H9 (cell line): ENCODE measurements at regions not wholly inside any gene's neighbourhood (a gene's known extent, or its start where the extent isn't known, plus 50 kb on each side); places are given as distances from the start of the nearest gene placed in this dataset.
"Not testable (repeated sequence)": the region's sequence is repeated elsewhere in the genome, so short reads cannot be mapped to it uniquely, and the experiment has no call there.

Experiments
- DNase-seq: peaks from one replicate; pipeline ENCODE4 v3.0.0-alpha.2; 2017
- H2AFZ ChIP-seq: one replicate; pipeline ENCODE4 v1.6.1; 2013; ENCODE audit warnings: mild to moderate bottlenecking, low read length, control low read depth, moderate library complexity
- H2AK5ac ChIP-seq: 2 replicates; pipeline ENCODE4 v1.6.1; 2013; ENCODE audit warnings: low read length, control low read depth, mixed read lengths; ENCODE audit not compliant: insufficient read length
- H2BK120ac ChIP-seq: one replicate; pipeline ENCODE4 v1.6.1; 2013; ENCODE audit warnings: low read depth, mild to moderate bottlenecking, low read length, control low read depth, inconsistent platforms; ENCODE audit not compliant: poor library complexity, severe bottlenecking
- H2BK12ac ChIP-seq: 2 replicates; pipeline ENCODE4 v1.6.1; 2013; ENCODE audit warnings: low read length, control low read depth, mixed read lengths, low read depth; ENCODE audit not compliant: insufficient read length
- H2BK15ac ChIP-seq: 2 replicates; pipeline ENCODE4 v1.6.1; 2013; ENCODE audit warnings: low read depth, low read length, control low read depth
- H2BK20ac ChIP-seq: one replicate; pipeline ENCODE4 v1.6.1; 2013; ENCODE audit warnings: low read depth, mild to moderate bottlenecking, low read length, control low read depth, inconsistent platforms; ENCODE audit not compliant: poor library complexity, severe bottlenecking
- H2BK5ac ChIP-seq: 2 replicates; pipeline ENCODE4 v1.6.1; 2013; ENCODE audit warnings: low read length, control low read depth, mixed read lengths; ENCODE audit not compliant: insufficient read length
- H3K14ac ChIP-seq: 2 replicates; pipeline ENCODE4 v1.6.1; 2013; ENCODE audit warnings: low read length, control low read depth; ENCODE audit not compliant: insufficient read depth
- H3K18ac ChIP-seq: 2 replicates; pipeline ENCODE4 v1.6.1; 2013; ENCODE audit warnings: low read depth, mild to moderate bottlenecking, mixed read lengths, low read length, control low read depth; ENCODE audit not compliant: insufficient read length
- H3K23ac ChIP-seq: 2 replicates; pipeline ENCODE4 v1.6.1; 2013; ENCODE audit warnings: low read length, control low read depth, mixed read lengths, low read depth; ENCODE audit not compliant: insufficient read length
- H3K23me2 ChIP-seq: 2 replicates; pipeline ENCODE4 v1.6.1; 2013; ENCODE audit warnings: low read depth, mild to moderate bottlenecking, mixed read lengths, low read length, control low read depth; ENCODE audit not compliant: insufficient read length, poor library complexity, severe bottlenecking
- H3K27ac ChIP-seq: 2 replicates; pipeline ENCODE4 v1.5.1; 2013; ENCODE audit warnings: low read length, control low read depth, mixed read lengths, low read depth; ENCODE audit not compliant: insufficient read length
- H3K27me3 ChIP-seq: 2 replicates; pipeline ENCODE4 v1.6.1; 2013; ENCODE audit warnings: low read length, control low read depth, inconsistent platforms; ENCODE audit not compliant: insufficient read depth
- H3K4ac ChIP-seq: 2 replicates; pipeline ENCODE4 v1.6.1; 2013; ENCODE audit warnings: low read depth, mild to moderate bottlenecking, control low read depth, inconsistent platforms, low read length, moderate library complexity
- H3K4me1 ChIP-seq: 2 replicates; pipeline ENCODE4 v1.6.1; 2013; ENCODE audit warnings: low read length, control low read depth, inconsistent platforms; ENCODE audit not compliant: insufficient read depth
- H3K4me2 ChIP-seq: 2 replicates; pipeline ENCODE4 v1.6.1; 2013; ENCODE audit warnings: low read length, control low read depth, mixed read lengths; ENCODE audit not compliant: insufficient read length, insufficient read depth
- H3K56ac ChIP-seq: 2 replicates; pipeline ENCODE4 v1.6.1; 2013; ENCODE audit warnings: low read depth, mild to moderate bottlenecking, mixed read lengths, low read length, control low read depth; ENCODE audit not compliant: insufficient read length
- H3K79me1 ChIP-seq: 2 replicates; pipeline ENCODE4 v1.6.1; 2013; ENCODE audit warnings: low read depth, mild to moderate bottlenecking, moderate library complexity, low read length, control low read depth, inconsistent platforms; ENCODE audit not compliant: insufficient read depth, poor library complexity, severe bottlenecking
- H3K79me2 ChIP-seq: 2 replicates; pipeline ENCODE4 v1.6.1; 2013; ENCODE audit warnings: low read length, control low read depth, inconsistent platforms; ENCODE audit not compliant: insufficient read depth
- H3K9ac ChIP-seq: 2 replicates; pipeline ENCODE4 v1.6.1; 2013; ENCODE audit warnings: low read length, control low read depth, mixed read lengths; ENCODE audit not compliant: insufficient read length; ENCODE audit errors: extremely low read depth
- H3K9me3 ChIP-seq: one replicate; pipeline ENCODE4 v1.6.1; 2013; ENCODE audit warnings: low read depth, low read length, inconsistent platforms; ENCODE audit not compliant: control insufficient read depth
- H3T11ph ChIP-seq: one replicate; pipeline ENCODE4 v1.6.1; 2013; ENCODE audit warnings: mild to moderate bottlenecking, low read length, control low read depth, inconsistent platforms
- H4K20me1 ChIP-seq: one replicate; pipeline ENCODE4 v1.6.1; 2013; ENCODE audit not compliant: control insufficient read depth, insufficient read length, insufficient read depth
- H4K5ac ChIP-seq: 2 replicates; pipeline ENCODE4 v1.6.1; 2013; ENCODE audit warnings: low read depth, mild to moderate bottlenecking, mixed read lengths, low read length, control low read depth; ENCODE audit not compliant: insufficient read length
- H4K8ac ChIP-seq: replicated peaks from 2 replicates; pipeline ENCODE4 v1.6.1; 2013; ENCODE audit warnings: low read length, control low read depth, mixed read lengths, low read depth; ENCODE audit not compliant: insufficient read length
- H4K91ac ChIP-seq: 2 replicates; pipeline ENCODE4 v1.6.1; 2013; ENCODE audit warnings: low read depth, mild to moderate bottlenecking, moderate library complexity, mixed read lengths, low read length, control low read depth; ENCODE audit not compliant: insufficient read length
- H3K27ac Mint-ChIP-seq, 3 experiments: 2 replicates in 2 of 3; 3 replicates in 1 of 3; pipeline ENCODE4 v1.8.0; 2020 to 2021; ENCODE audit warnings: mixed read lengths in 3 of 3, mild to moderate bottlenecking in 1 of 3, moderate library complexity in 1 of 3
- H3K27me3 Mint-ChIP-seq: 2 replicates; pipeline ENCODE4 v1.8.0; 2021; ENCODE audit warnings: low read depth, mild to moderate bottlenecking, moderate library complexity, mixed read lengths
- H3K36me3 Mint-ChIP-seq, 3 experiments: 2 replicates in 2 of 3; 3 replicates in 1 of 3; pipeline ENCODE4 v1.8.0; 2020 to 2021; ENCODE audit warnings: low read depth in 3 of 3, mixed read lengths in 3 of 3; ENCODE audit not compliant: insufficient read depth in 1 of 3
- H3K4me1 Mint-ChIP-seq, 2 experiments: 2 replicates each; pipeline ENCODE4 v1.8.0; 2020; ENCODE audit warnings: mixed read lengths in 2 of 2
- H3K4me3 Mint-ChIP-seq, 2 experiments: 2 replicates in 1 of 2; 3 replicates in 1 of 2; pipeline ENCODE4 v1.8.0; 2020 to 2021; ENCODE audit warnings: mild to moderate bottlenecking in 2 of 2, mixed read lengths in 2 of 2, moderate library complexity in 1 of 2
- H3K9me3 Mint-ChIP-seq, 2 experiments: 2 replicates in 1 of 2; 3 replicates in 1 of 2; pipeline ENCODE4 v1.8.0; 2020; ENCODE audit warnings: mild to moderate bottlenecking in 2 of 2, mixed read lengths in 2 of 2, moderate library complexity in 1 of 2
- CTCF ChIP-seq: fragments of 200-600 bp; sonication (generic); conservative IDR thresholded peaks from 3 replicates; pipeline ENCODE4 v1.8.0; 2021; ENCODE audit warnings: antibody characterized with exemption, mild to moderate bottlenecking
- WGBS: extraction: QIAGEN DNeasy Blood & Tissue Kit; methylation state at CpG from one replicate; pipeline ENCODE4 v1.1.7; 2013; ENCODE audit warnings: missing lambda C conversion rate, low lambda C conversion rate, mixed read lengths; ENCODE audit not compliant: insufficient read length; ENCODE audit errors: extremely low coverage; 5-methylcytosine and 5-hydroxymethylcytosine counted together

GRCh38 chr1:223920805-223921204 is 75.1 kb upstream of the TP53BP2 start:
- not testable (repeated sequence) for H3T11ph ChIP-seq, H3K4me1 Mint-ChIP-seq, H3K4ac ChIP-seq, H2BK20ac ChIP-seq, H3K4me3 Mint-ChIP-seq, DNase-seq, H4K5ac ChIP-seq, H3K9ac ChIP-seq, H3K9me3 Mint-ChIP-seq, H3K14ac ChIP-seq, H4K91ac ChIP-seq, H4K8ac ChIP-seq, H3K36me3 Mint-ChIP-seq, H4K20me1 ChIP-seq, H2AFZ ChIP-seq, H3K27me3 ChIP-seq, H3K79me2 ChIP-seq, H2BK15ac ChIP-seq, H3K4me1 ChIP-seq, H3K23me2 ChIP-seq, H3K79me1 ChIP-seq, H2BK120ac ChIP-seq, H3K23ac ChIP-seq, H3K9me3 ChIP-seq, H2BK5ac ChIP-seq, H3K27ac ChIP-seq, H2AK5ac ChIP-seq, H3K27ac Mint-ChIP-seq, H3K4me2 ChIP-seq, H3K56ac ChIP-seq, H2BK12ac ChIP-seq, H3K18ac ChIP-seq, H3K27me3 Mint-ChIP-seq
- TF ChIP-seq CTCF: peak; percentile 34; the same call in 2 of the 3 replicates
- no CpG with 5 or more reads among the region's 4 CpGs for WGBS

- WGBS: no CpG with 5 or more reads among the region's 2 CpGs
- not testable (repeated sequence) for H3T11ph ChIP-seq, H3K79me1 ChIP-seq, H3K27me3 Mint-ChIP-seq, H3K14ac ChIP-seq, H3K4ac ChIP-seq, H3K23me2 ChIP-seq, H2AK5ac ChIP-seq, DNase-seq, H2BK5ac ChIP-seq, H4K8ac ChIP-seq, H3K18ac ChIP-seq, H2AFZ ChIP-seq, H3K23ac ChIP-seq, H3K36me3 Mint-ChIP-seq, H3K27ac ChIP-seq, H2BK20ac ChIP-seq, H4K20me1 ChIP-seq, H3K4me2 ChIP-seq, H3K27me3 ChIP-seq, H4K5ac ChIP-seq, H2BK120ac ChIP-seq, H3K4me3 Mint-ChIP-seq, H2BK12ac ChIP-seq, H2BK15ac ChIP-seq, H3K9ac ChIP-seq, H3K4me1 ChIP-seq, H3K79me2 ChIP-seq, H3K27ac Mint-ChIP-seq, H3K9me3 Mint-ChIP-seq, H3K4me1 Mint-ChIP-seq, H3K9me3 ChIP-seq, H4K91ac ChIP-seq, H3K56ac ChIP-seq
Measured at GRCh38 chr1:223915476-223915875, 69.7 kb upstream of the TP53BP2 start.
